GM23338 (cell line): ENCODE measurements at regions not wholly inside any gene's neighbourhood (a gene's known extent, or its start where the extent isn't known, plus 50 kb on each side); places are given as distances from the start of the nearest gene placed in this dataset.

Experiments used
- ATAC-seq: fragments of 200-7000 bp; cut with Tn5 transposase; 3 replicates; pipeline ENCODE4 v1.9.1; 2020
- DNase-seq: peaks from one replicate; pipeline ENCODE4 v3.0.0-alpha.2; 2015; ENCODE audit warnings: low spot score
- H2AFZ ChIP-seq: fragments of 200-600 bp; sonication (generic); 2 replicates; pipeline ENCODE4 v1.8.0; 2016; ENCODE audit warnings: antibody characterized with exemption, mild to moderate bottlenecking, moderate library complexity
- H3F3A ChIP-seq: fragments of 200-600 bp; sonication (generic); replicated peaks from 2 replicates; pipeline ENCODE4 v1.8.0; 2017; ENCODE audit warnings: antibody characterized with exemption, mixed run types, low read depth
- H3K27ac ChIP-seq: fragments of 200-600 bp; sonication (generic); 2 replicates; pipeline ENCODE4 v1.6.1; 2016; ENCODE audit warnings: low read depth
- H3K27me3 ChIP-seq: fragments of 200-600 bp; sonication (generic); 2 replicates; pipeline ENCODE4 v1.8.0; 2016; ENCODE audit warnings: mild to moderate bottlenecking, mixed run types, moderate library complexity; ENCODE audit not compliant: insufficient read depth
- H3K36me3 ChIP-seq: fragments of 200-600 bp; sonication (generic); 2 replicates; pipeline ENCODE4 v1.8.0; 2016; ENCODE audit warnings: mild to moderate bottlenecking; ENCODE audit not compliant: insufficient read depth
- H3K4me1 ChIP-seq: fragments of 200-600 bp; sonication (generic); 2 replicates; pipeline ENCODE4 v1.8.0; 2016; ENCODE audit warnings: mild to moderate bottlenecking, moderate library complexity; ENCODE audit not compliant: insufficient read depth
- H3K4me2 ChIP-seq: fragments of 200-600 bp; sonication (generic); 2 replicates; pipeline ENCODE4 v1.7.1; 2017; ENCODE audit warnings: mixed run types
- H3K4me3 ChIP-seq: fragments of 200-600 bp; sonication (generic); 2 replicates; pipeline ENCODE4 v1.6.1; 2016; ENCODE audit warnings: mixed run types
- H3K79me2 ChIP-seq: fragments of 200-600 bp; sonication (generic); replicated peaks from 2 replicates; pipeline ENCODE4 v1.8.0; 2017; ENCODE audit warnings: mild to moderate bottlenecking; ENCODE audit not compliant: insufficient read depth
- H3K9me2 ChIP-seq: fragments of 200-600 bp; sonication (generic); 2 replicates; pipeline ENCODE4 v1.8.0; 2017; ENCODE audit not compliant: insufficient read depth
- H4K20me1 ChIP-seq: fragments of 200-600 bp; sonication (generic); replicated peaks from 2 replicates; pipeline ENCODE4 v1.8.0; 2017; ENCODE audit warnings: mild to moderate bottlenecking; ENCODE audit not compliant: insufficient read depth
- H3K27ac Mint-ChIP-seq: 2 replicates; pipeline ENCODE4 v1.8.0; 2020; ENCODE audit warnings: inconsistent platforms, mild to moderate bottlenecking, moderate library complexity, mixed read lengths
- H3K27me3 Mint-ChIP-seq: 3 replicates; pipeline ENCODE4 v1.8.0; 2022; ENCODE audit warnings: low read depth, mild to moderate bottlenecking, moderate library complexity, mixed read lengths, inconsistent platforms; ENCODE audit not compliant: insufficient read depth, poor library complexity
- H3K36me3 Mint-ChIP-seq: 3 replicates; pipeline ENCODE4 v1.8.0; 2021; ENCODE audit warnings: low read depth, mild to moderate bottlenecking, inconsistent platforms, moderate library complexity, mixed read lengths
- H3K4me1 Mint-ChIP-seq: 3 replicates; pipeline ENCODE4 v1.8.0; 2020; ENCODE audit warnings: mild to moderate bottlenecking, inconsistent platforms, mixed read lengths
- H3K4me3 Mint-ChIP-seq: 3 replicates; pipeline ENCODE4 v1.8.0; 2021; ENCODE audit warnings: moderate library complexity, mild to moderate bottlenecking, inconsistent platforms, mixed read lengths
- H3K9me3 Mint-ChIP-seq: 3 replicates; pipeline ENCODE4 v1.8.0; 2020; ENCODE audit warnings: moderate library complexity, mild to moderate bottlenecking, inconsistent platforms, mixed read lengths
- CREB1 ChIP-seq: fragments of 250-450 bp; sonication (Bioruptor Pico); IDR thresholded peaks from 2 replicates; pipeline ENCODE4 v1.5.0; 2020; ENCODE audit warnings: low read depth, mild to moderate bottlenecking, moderate library complexity
- CTCF ChIP-seq, 2 experiments: fragments of 200-600 bp in 1 of 2; sonication (generic) in 1 of 2; conservative IDR thresholded peaks; 2 replicates each; pipeline versions ENCODE4 v1.5.1 to v1.6.1; 2016 to 2017; ENCODE audit warnings: antibody characterized with exemption in 2 of 2, low read depth in 2 of 2, mild to moderate bottlenecking in 2 of 2, moderate library complexity in 1 of 2
- ETS1 ChIP-seq: IDR thresholded peaks from 2 replicates; pipeline ENCODE4 v1.6.1; 2016; ENCODE audit warnings: antibody characterized with exemption
- EZH2 ChIP-seq: fragments of 200-600 bp; sonication (generic); IDR thresholded peaks from one replicate; pipeline ENCODE4 v1.8.0; 2017; ENCODE audit warnings: antibody characterized with exemption, mild to moderate bottlenecking, low read depth; ENCODE audit not compliant: unreplicated experiment
- EZH2phosphoT487 ChIP-seq: fragments of 200-600 bp; sonication (generic); IDR thresholded peaks from one replicate; pipeline ENCODE4 v1.8.1; 2018; ENCODE audit warnings: antibody characterized with exemption; ENCODE audit not compliant: unreplicated experiment
- JUNB ChIP-seq: IDR thresholded peaks from one replicate; pipeline ENCODE4 v1.6.1; 2016; ENCODE audit warnings: antibody characterized with exemption; ENCODE audit not compliant: unreplicated experiment
- NANOG ChIP-seq: IDR thresholded peaks from 2 replicates; pipeline ENCODE4 v1.6.1; 2016; ENCODE audit warnings: antibody characterized with exemption, borderline replicate concordance
- POLR2AphosphoS5 ChIP-seq: IDR thresholded peaks from 2 replicates; pipeline ENCODE4 v1.6.1; 2016; ENCODE audit warnings: antibody characterized with exemption, low read depth
- REST ChIP-seq: IDR thresholded peaks from one replicate; pipeline ENCODE4 v1.6.1; 2018; ENCODE audit warnings: antibody characterized with exemption; ENCODE audit not compliant: unreplicated experiment
- STAT1 ChIP-seq: IDR thresholded peaks from one replicate; pipeline ENCODE4 v1.6.1; 2016; ENCODE audit warnings: antibody characterized with exemption; ENCODE audit not compliant: unreplicated experiment
- ZNF114 ChIP-seq: fragments of 250-450 bp; sonication (Bioruptor Pico); IDR thresholded peaks from 2 replicates; pipeline ENCODE4 v1.5.0; 2020; ENCODE audit warnings: mild to moderate bottlenecking, moderate library complexity
- ZNF331 ChIP-seq: fragments of 250-450 bp; sonication (Bioruptor Pico); IDR thresholded peaks from 2 replicates; pipeline ENCODE4 v1.5.0; 2020; ENCODE audit warnings: low read depth, mild to moderate bottlenecking, moderate library complexity

- no peak for TF ChIP-seq REST
- no peak for TF ChIP-seq ZNF114
- no peak for TF ChIP-seq EZH2phosphoT487
- TF ChIP-seq ZNF331, result no peak
- TF ChIP-seq EZH2, result no peak
Observed at GRCh38 chr12:68462803-68463202, 130.6 kb upstream of the MDM1 start (continued).

- no peak for ATAC-seq
- peaks cover 3% of the 10 kb centered on the region for H3K27me3 Mint-ChIP-seq
- H3K4me1 Mint-ChIP-seq, result peaks cover 3% of the 10 kb centered on the region; the same call in 2 of the 3 replicates
- H3K4me1 ChIP-seq, result no peaks in the 10 kb centered on the region
- H3K27me3 ChIP-seq, result no peaks in the 10 kb centered on the region
- no peak for DNase-seq
- H3K4me2 ChIP-seq, result no peak overlapping the region
- H3K4me3 Mint-ChIP-seq, result no peak overlapping the region
- no peaks in the 10 kb centered on the region for H3K36me3 ChIP-seq
- no peaks in the 10 kb centered on the region for H3K9me3 Mint-ChIP-seq
- no peak overlapping the region for H3K4me3 ChIP-seq
- H3F3A ChIP-seq, result no peaks in the 10 kb centered on the region
- no peak overlapping the region for H3K27ac Mint-ChIP-seq
- H4K20me1 ChIP-seq, result no peaks in the 10 kb centered on the region
- H3K27ac ChIP-seq, result no peak overlapping the region
- H3K36me3 Mint-ChIP-seq, result no peaks in the 10 kb centered on the region
- H3K9me2 ChIP-seq, result peaks cover 10% of the 10 kb centered on the region
- no peaks in the 10 kb centered on the region for H3K79me2 ChIP-seq
- H2AFZ ChIP-seq, result 0 out of 2 replicates have a peak overlapping the region, but pooled peaks have one; percentile 32
- TF ChIP-seq ETS1 (no peak), NANOG (no peak), JUNB (no peak), CTCF (conservative IDR thresholded peaks at IDR 0.05; ENCODE audit: low read depth in 2 of 2) (no peak), CREB1 (CRISPR knock-in tag) (no peak), ZNF114 (no peak), REST (no peak), ZNF331 (no peak), STAT1 (no peak), EZH2 (no peak), POLR2AphosphoS5 (no peak), EZH2phosphoT487 (no peak)
Observed at GRCh38 chr12:68465227-68465626, 133.1 kb upstream of the MDM1 start.
